HepG2 (cell line): ENCODE measurements at regions not wholly inside any gene's neighbourhood (a gene's known extent, or its start where the extent isn't known, plus 50 kb on each side); places are given as distances from the start of the nearest gene placed in this dataset.

Experiments used
- ATAC-seq: fragments of 200-7000 bp; cut with Tn5 transposase; 3 replicates; pipeline ENCODE4 v1.9.1; 2020; ENCODE audit warnings: mild to moderate bottlenecking, moderate library complexity
- BruUV-seq: library from RNA; stranded (reverse); fragments of 400-500 nt; replicated peaks from 2 replicates; lab custom pipeline; 2021; lab: Mats Ljungman, UMichigan
- CTCF ChIA-PET: fragments of 300-600 bp; formaldehyde crosslinking; extraction: SDS; loops from one replicate; lab custom pipeline; 2021; ENCODE audit warnings: low total read pairs, inconsistent platforms, low intra/inter-chr PET ratio; lab: Yijun Ruan, JAX
- POLR2A ChIA-PET: fragments of 350-600 bp; sonication (Branson Sonifier 250); formaldehyde crosslinking; loops from one replicate; lab custom pipeline; 2020; ENCODE audit warnings: antibody characterized with exemption, inconsistent platforms; lab: Yijun Ruan, JAX
- DNase-seq: peaks from one replicate; pipeline ENCODE4 v3.0.0-alpha.2; 2015; ENCODE audit warnings: low spot score
- FAIRE-seq: peaks from 3 replicates; lab custom pipeline; 2011; peaks lifted over from hg19 to GRCh38; lab: Jason Lieb, UNC
- H2AFZ ChIP-seq: one replicate; pipeline ENCODE4 v1.6.1; 2011; ENCODE audit warnings: low read length, inconsistent platforms
- H3K27ac ChIP-seq: fragments of 300-600 bp; 3 replicates; pipeline ENCODE4 v1.8.0; 2011; ENCODE audit warnings: mixed run types, mild to moderate bottlenecking, mixed read lengths, low read length, inconsistent platforms; ENCODE audit not compliant: insufficient read depth; ENCODE audit errors: extremely low read length
- H3K27me3 ChIP-seq, 2 experiments: fragments of 200-600 bp in 1 of 2; 2 replicates in 1 of 2; 3 replicates in 1 of 2; pipeline versions ENCODE4 v1.6.0 to v1.8.0; 2011; ENCODE audit warnings: low read length in 2 of 2, mild to moderate bottlenecking in 2 of 2, moderate library complexity in 2 of 2, inconsistent platforms in 1 of 2; ENCODE audit not compliant: insufficient read depth in 2 of 2, control insufficient read depth in 1 of 2
- H3K36me3 ChIP-seq, 2 experiments: fragments of 200-600 bp in 1 of 2; replicated peaks in 1 of 2; 2 replicates in 1 of 2; 3 replicates in 1 of 2; pipeline versions ENCODE4 v1.5.1 to v1.8.0; 2011; ENCODE audit warnings: low read length in 2 of 2, inconsistent platforms in 1 of 2; ENCODE audit not compliant: insufficient read depth in 2 of 2, control insufficient read depth in 1 of 2
- H3K4me1 ChIP-seq: 2 replicates; pipeline ENCODE4 v1.5.1; 2012; ENCODE audit warnings: low read length, inconsistent platforms; ENCODE audit not compliant: insufficient read depth
- H3K4me2 ChIP-seq: 2 replicates; pipeline ENCODE4 v1.6.0; 2011; ENCODE audit warnings: low read depth, low read length, inconsistent platforms
- H3K4me3 ChIP-seq, 3 experiments: fragments of 200-600 bp in 1 of 3; sonication (generic), shearing (Covaris generic) in 1 of 3; replicated peaks in 1 of 3; 2 replicates each; pipeline ENCODE4 v1.5.1; 2011 to 2016; ENCODE audit warnings: low read length in 3 of 3, inconsistent platforms in 2 of 3, low read depth in 2 of 3, mild to moderate bottlenecking in 2 of 3, control low read depth in 1 of 3, mixed read lengths in 1 of 3; ENCODE audit not compliant: insufficient read depth in 1 of 3
- H3K79me2 ChIP-seq: one replicate; pipeline ENCODE4 v1.6.1; 2011; ENCODE audit warnings: low read length, inconsistent platforms; ENCODE audit not compliant: insufficient read depth
- H3K9ac ChIP-seq: 2 replicates; pipeline ENCODE4 v1.6.0; 2011; ENCODE audit warnings: mild to moderate bottlenecking, low read depth, low read length, inconsistent platforms; ENCODE audit not compliant: insufficient read depth
- H3K9me3 ChIP-seq: 2 replicates; pipeline ENCODE4 v1.5.1; 2012; ENCODE audit warnings: mild to moderate bottlenecking, low read length
- H4K20me1 ChIP-seq: 2 replicates; pipeline ENCODE4 v1.6.0; 2011; ENCODE audit warnings: inconsistent platforms, mild to moderate bottlenecking, low read length, moderate library complexity; ENCODE audit not compliant: insufficient read depth
- BCL6 ChIP-seq: IDR thresholded peaks from 2 replicates; pipeline ENCODE4 v1.6.1; 2016; ENCODE audit warnings: missing genetic modification reagents, missing compliant biosample characterization
- ZMYM4 ChIP-seq: sonication (generic); formaldehyde crosslinking; IDR thresholded peaks from 2 replicates; pipeline ENCODE4 v1.8.1; 2023; ENCODE audit warnings: mild to moderate bottlenecking, missing genetic modification reagents
- ZNF20 ChIP-seq: sonication (generic); formaldehyde crosslinking; IDR thresholded peaks from 2 replicates; pipeline ENCODE4 v1.4.0; 2020; ENCODE audit warnings: mild to moderate bottlenecking, moderate library complexity, missing genetic modification reagents
- ZNF30 ChIP-seq: sonication (generic); formaldehyde crosslinking; IDR thresholded peaks from 2 replicates; pipeline ENCODE4 v1.5.0; 2020; ENCODE audit warnings: mild to moderate bottlenecking, missing genetic modification reagents
- ZNF605 ChIP-seq: sonication (generic); formaldehyde crosslinking; IDR thresholded peaks from 2 replicates; pipeline ENCODE4 v1.8.0; 2022; ENCODE audit warnings: mild to moderate bottlenecking, missing genetic modification reagents
- WGBS: methylation state at CpG from one replicate; pipeline ENCODE4 v1.1.6; 2017; ENCODE audit warnings: low lambda C conversion rate; 5-methylcytosine and 5-hydroxymethylcytosine counted together
- in situ Hi-C: cut with HindIII; loops from 2 replicates; pipeline ENCODE4 v1.10.0; 2017; ENCODE audit warnings: low pct_unique_long_range_greater_than_20kb; ENCODE audit not compliant: extremely low pct_ligation_motif_present
- intact Hi-C: fragments of 100-400 bp; cut with micrococcal nuclease; formaldehyde crosslinking; loops from one replicate; pipeline ENCODE4 v1.10.0; 2022; ENCODE audit not compliant: unreplicated experiment
- TF ChIP-seq, protein P1 (sequence below): sonication (generic); formaldehyde crosslinking; IDR thresholded peaks from 2 replicates; pipeline ENCODE4 v1.8.1; 2023; ENCODE audit warnings: mild to moderate bottlenecking, inconsistent platforms, moderate library complexity, missing genetic modification reagents, borderline replicate concordance
- TF ChIP-seq, protein P2 (sequence below): IDR thresholded peaks from 2 replicates; pipeline ENCODE4 v1.6.1; 2012; ENCODE audit warnings: low read depth, low read length, improper control_type of control experiment

DNA sequence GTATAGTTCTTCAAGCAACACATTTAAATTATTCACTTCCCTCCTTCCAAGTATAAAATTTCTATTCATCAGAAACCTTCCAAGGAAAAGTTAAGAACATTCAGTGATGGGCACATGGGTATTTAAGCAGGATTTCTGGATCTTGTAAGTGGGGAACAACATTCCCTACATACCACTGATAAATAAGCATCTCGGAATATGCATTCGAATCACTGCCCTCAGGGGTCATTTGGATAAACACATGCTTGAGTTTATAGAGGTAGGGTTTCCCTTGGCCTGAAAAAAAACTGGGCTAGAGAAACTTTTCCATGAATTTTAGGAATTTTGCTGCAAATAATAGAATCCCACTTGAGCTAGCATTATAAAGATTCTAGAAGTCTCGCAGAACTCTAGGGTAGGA is 143.9 kb downstream of the SOX3 start:
- intact Hi-C loops, result no loop called here
- H3K4me3 ChIP-seq, result no peak overlapping the region
- CTCF ChIA-PET, result no interaction called here
- FAIRE-seq, result no peak
- no peaks in the 10 kb centered on the region for H3K9me3 ChIP-seq
- no peak for ATAC-seq
- H3K79me2 ChIP-seq, result no peaks in the 10 kb centered on the region
- no TSS peak for BruUV-seq
- WGBS, result 0% methylated on average over 3 of the region's 3 CpGs
- H2AFZ ChIP-seq, result no peak overlapping the region
- DNase-seq, result no peak
- H4K20me1 ChIP-seq, result no peaks in the 10 kb centered on the region
- in situ Hi-C loops, result no loop called here
- no peak overlapping the region for H3K27ac ChIP-seq
- H3K4me2 ChIP-seq, result no peak overlapping the region
- H3K4me1 ChIP-seq, result no peaks in the 10 kb centered on the region
- TF ChIP-seq ZNF605 (no peak), ZMYM4 (CRISPR knock-in tag) (no peak), ZNF30 (no peak), ZNF20 (CRISPR knock-in tag) (no peak), BCL6 (CRISPR knock-in tag) (no peak)
- TF ChIP-seq, protein P1, sequence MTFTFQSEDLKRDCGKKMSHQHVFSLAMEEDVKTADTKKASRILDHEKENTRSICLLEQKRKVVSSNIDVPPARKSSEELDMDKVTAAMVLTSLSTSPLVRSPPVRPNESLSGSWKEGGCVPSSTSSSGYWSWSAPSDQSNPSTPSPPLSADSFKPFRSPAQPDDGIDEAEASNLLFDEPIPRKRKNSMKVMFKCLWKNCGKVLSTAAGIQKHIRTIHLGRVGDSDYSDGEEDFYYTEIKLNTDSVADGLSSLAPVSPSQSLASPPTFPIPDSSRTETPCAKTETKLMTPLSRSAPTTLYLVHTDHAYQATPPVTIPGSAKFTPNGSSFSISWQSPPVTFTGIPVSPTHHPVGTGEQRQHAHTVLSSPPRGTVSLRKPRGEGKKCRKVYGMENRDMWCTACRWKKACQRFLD (CRISPR knock-in tag), result no peak
- TF ChIP-seq, protein P2, sequence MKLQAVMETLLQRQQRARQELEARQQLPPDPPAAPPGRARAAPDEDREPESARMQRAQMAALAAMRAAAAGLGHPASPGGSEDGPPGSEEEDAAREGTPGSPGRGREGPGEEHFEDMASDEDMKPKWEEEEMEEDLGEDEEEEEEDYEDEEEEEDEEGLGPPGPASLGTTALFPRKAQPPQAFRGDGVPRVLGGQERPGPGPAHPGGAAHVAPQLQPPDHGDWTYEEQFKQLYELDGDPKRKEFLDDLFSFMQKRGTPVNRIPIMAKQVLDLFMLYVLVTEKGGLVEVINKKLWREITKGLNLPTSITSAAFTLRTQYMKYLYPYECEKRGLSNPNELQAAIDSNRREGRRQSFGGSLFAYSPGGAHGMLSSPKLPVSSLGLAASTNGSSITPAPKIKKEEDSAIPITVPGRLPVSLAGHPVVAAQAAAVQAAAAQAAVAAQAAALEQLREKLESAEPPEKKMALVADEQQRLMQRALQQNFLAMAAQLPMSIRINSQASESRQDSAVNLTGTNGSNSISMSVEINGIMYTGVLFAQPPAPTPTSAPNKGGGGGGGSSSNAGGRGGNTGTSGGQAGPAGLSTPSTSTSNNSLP, result no peak
- TF ChIP-seq, all 625 proteins: peak for 0
- POLR2A ChIA-PET, result no interaction called here
- no peak overlapping the region for H3K9ac ChIP-seq
- no peaks in the 10 kb centered on the region for H3K36me3 ChIP-seq
- no peaks in the 10 kb centered on the region for H3K27me3 ChIP-seq
